Neural crest cell (in vitro differentiated cells): ENCODE measurements at regions not wholly inside any gene's neighbourhood (a gene's known extent, or its start where the extent isn't known, plus 50 kb on each side); places are given as distances from the start of the nearest gene placed in this dataset.

Experiments
- DNase-seq: peaks from one replicate; pipeline ENCODE4 v3.0.0; 2021; ENCODE audit warnings: low read depth, mixed read lengths, low spot score
- H3K27ac Mint-ChIP-seq: one replicate; pipeline ENCODE4 v1.8.0; 2021; ENCODE audit warnings: mild to moderate bottlenecking, mixed read lengths; ENCODE audit not compliant: unreplicated experiment
- H3K27me3 Mint-ChIP-seq: 2 replicates; pipeline ENCODE4 v1.8.0; 2021; ENCODE audit warnings: low read depth, mild to moderate bottlenecking, mixed read lengths
- H3K36me3 Mint-ChIP-seq: 2 replicates; pipeline ENCODE4 v1.8.0; 2021; ENCODE audit warnings: low read depth, mild to moderate bottlenecking, mixed read lengths
- H3K4me1 Mint-ChIP-seq: 2 replicates; pipeline ENCODE4 v1.8.0; 2021; ENCODE audit warnings: mixed read lengths
- H3K4me3 Mint-ChIP-seq: one replicate; pipeline ENCODE4 v1.8.0; 2021; ENCODE audit warnings: mild to moderate bottlenecking, mixed read lengths
- H3K9me3 Mint-ChIP-seq: 2 replicates; pipeline ENCODE4 v1.8.0; 2021; ENCODE audit warnings: mixed read lengths
- TF ChIP-seq, protein P1 (sequence below): fragments of 200-600 bp; sonication (generic); conservative IDR thresholded peaks from 2 replicates; pipeline ENCODE4 v1.5.0; 2021; ENCODE audit warnings: antibody characterized with exemption, mild to moderate bottlenecking

DNA sequence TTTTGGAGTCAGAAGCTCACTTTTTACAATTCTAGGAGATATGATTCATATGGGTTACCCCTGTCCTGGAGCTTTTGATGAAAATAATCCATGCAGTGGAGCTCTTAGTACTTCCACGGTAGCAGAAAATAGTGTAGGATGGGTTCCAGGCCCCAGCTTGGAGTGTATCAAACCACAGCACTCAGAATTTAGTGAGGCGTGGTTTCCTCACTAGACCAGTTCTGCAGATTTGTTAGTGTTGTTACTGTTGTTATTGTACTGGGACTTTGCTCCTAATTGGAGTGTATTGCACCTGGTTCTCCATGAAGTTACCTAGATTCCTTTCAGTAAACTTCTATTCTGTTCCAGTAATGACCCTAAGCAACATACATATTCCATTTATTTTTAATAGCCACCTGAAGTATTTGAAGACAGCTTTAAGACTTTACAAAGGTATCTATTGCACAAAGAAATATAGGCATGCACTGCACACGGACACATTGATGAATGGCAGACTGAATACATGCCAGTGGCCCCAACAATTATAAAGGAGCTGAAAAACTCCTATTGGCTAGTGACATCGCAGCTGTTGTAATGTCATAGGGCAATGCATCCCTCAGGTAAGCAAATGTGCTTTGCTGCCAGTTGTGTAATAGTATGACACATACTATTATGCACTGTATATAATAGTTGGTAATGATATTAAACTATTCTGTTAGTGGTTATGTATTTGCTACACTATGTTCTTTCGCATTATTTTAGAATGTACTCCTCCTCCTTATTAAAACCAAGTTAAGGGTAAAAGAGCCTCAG lies 1058.0 kb downstream of the KCNT2 start:
- H3K27ac Mint-ChIP-seq = no peak overlapping the region
- no peak overlapping the region for H3K4me3 Mint-ChIP-seq
- H3K4me1 Mint-ChIP-seq = no peaks in the 10 kb centered on the region
- H3K9me3 Mint-ChIP-seq = no peaks in the 10 kb centered on the region
- TF ChIP-seq, protein P1, sequence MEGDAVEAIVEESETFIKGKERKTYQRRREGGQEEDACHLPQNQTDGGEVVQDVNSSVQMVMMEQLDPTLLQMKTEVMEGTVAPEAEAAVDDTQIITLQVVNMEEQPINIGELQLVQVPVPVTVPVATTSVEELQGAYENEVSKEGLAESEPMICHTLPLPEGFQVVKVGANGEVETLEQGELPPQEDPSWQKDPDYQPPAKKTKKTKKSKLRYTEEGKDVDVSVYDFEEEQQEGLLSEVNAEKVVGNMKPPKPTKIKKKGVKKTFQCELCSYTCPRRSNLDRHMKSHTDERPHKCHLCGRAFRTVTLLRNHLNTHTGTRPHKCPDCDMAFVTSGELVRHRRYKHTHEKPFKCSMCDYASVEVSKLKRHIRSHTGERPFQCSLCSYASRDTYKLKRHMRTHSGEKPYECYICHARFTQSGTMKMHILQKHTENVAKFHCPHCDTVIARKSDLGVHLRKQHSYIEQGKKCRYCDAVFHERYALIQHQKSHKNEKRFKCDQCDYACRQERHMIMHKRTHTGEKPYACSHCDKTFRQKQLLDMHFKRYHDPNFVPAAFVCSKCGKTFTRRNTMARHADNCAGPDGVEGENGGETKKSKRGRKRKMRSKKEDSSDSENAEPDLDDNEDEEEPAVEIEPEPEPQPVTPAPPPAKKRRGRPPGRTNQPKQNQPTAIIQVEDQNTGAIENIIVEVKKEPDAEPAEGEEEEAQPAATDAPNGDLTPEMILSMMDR = no peak
- no peak for DNase-seq
- no peaks in the 10 kb centered on the region for H3K36me3 Mint-ChIP-seq
- H3K27me3 Mint-ChIP-seq = no peaks in the 10 kb centered on the region

DNA sequence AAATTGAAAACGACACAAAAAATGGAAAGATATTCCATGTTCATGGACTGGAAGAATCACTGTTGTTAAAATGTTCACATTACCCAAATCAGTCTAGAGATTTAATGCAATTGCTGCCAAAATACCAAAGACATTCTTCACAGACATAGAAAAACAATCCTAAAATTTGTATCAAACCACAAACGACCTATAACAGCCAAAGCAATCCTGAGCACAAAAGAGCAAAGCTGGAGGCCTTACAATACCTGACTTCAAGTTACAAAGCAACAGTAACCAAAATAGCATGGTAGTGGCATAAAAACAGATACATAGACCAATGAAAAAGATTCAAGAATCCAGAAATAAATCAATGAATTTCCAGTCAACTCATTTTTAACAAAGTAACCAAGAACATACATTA lies 1077.3 kb downstream of the KCNT2 start:
- Mint-ChIP-seq H3K27ac (no peak overlapping the region), H3K36me3 (no peaks in the 10 kb centered on the region), H3K4me3 (no peak overlapping the region), H3K27me3 (no peaks in the 10 kb centered on the region), H3K4me1 (no peaks in the 10 kb centered on the region), H3K9me3 (no peaks in the 10 kb centered on the region)
- TF ChIP-seq, protein P1 = no peak
- DNase-seq = no peak

DNA sequence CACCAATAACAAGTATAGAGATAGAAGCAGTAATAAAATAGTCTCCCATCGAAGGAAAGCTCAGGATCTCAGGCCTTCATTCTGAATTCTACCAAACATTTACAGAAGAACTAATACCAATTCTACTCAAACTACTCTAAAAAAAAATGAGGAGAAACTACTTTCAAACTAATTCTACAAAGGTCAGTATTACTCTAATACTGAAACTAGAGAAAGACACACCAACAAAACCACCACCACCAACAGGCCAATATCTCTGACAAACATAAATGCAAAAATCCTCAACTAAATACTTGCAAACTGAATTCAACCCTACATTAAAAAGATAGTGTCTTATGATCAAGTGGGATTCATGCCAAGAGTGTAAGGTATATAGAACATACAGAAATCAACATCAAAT lies 1078.4 kb downstream of the KCNT2 start:
- no peaks in the 10 kb centered on the region for H3K9me3 Mint-ChIP-seq
- no peaks in the 10 kb centered on the region for H3K4me1 Mint-ChIP-seq
- no peak overlapping the region for H3K27ac Mint-ChIP-seq
- H3K36me3 Mint-ChIP-seq = no peaks in the 10 kb centered on the region
- no peak for DNase-seq
- H3K4me3 Mint-ChIP-seq = no peak overlapping the region
- TF ChIP-seq, protein P1 = no peak
- H3K27me3 Mint-ChIP-seq = no peaks in the 10 kb centered on the region

DNA sequence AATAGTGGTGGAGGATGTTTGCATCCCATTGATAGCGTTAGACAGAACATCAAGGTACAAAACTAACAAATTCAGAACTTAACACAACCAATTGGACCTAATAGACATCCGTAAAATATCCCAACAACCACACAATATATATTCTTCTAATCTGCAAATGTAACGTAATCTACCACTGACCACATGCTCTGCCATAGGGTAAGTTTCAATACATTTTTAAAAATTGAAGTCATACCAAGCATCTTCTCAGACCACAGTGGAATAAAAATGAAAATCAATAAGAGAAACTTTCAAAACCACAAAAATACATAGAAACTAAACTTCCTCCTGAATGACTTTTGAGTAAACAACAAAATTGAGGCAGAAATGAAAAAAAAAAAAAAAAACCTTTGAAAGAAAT lies 1087.5 kb downstream of the KCNT2 start:
- H3K4me3 Mint-ChIP-seq = no peak overlapping the region
- TF ChIP-seq, protein P1 = no peak
- no peaks in the 10 kb centered on the region for H3K27me3 Mint-ChIP-seq
- no peak overlapping the region for H3K27ac Mint-ChIP-seq
- H3K4me1 Mint-ChIP-seq = peaks cover 6% of the 10 kb centered on the region
- H3K36me3 Mint-ChIP-seq = no peaks in the 10 kb centered on the region
- no peak for DNase-seq
- H3K9me3 Mint-ChIP-seq = peaks cover 3% of the 10 kb centered on the region

DNA sequence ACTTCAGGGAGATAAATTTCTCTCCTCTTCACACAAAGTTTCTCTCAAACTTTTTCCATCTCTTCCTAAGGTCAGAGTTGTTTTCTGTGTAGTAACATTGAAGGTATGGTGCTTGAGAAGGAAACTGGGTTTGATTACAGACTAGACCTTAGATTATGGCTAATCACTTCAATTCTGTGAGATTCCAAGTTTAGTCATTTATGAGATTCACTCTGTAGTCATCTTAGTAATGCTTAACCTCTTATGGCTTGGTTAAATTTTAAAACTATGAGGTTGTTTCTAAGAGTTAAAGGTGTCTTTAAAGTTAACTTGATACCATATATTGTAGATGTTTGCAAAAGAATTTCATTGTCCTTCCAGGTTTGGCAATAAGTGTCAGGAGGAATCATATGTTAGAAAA lies 1092.2 kb downstream of the KCNT2 start:
- H3K4me1 Mint-ChIP-seq = peaks cover 6% of the 10 kb centered on the region
- no peak overlapping the region for H3K4me3 Mint-ChIP-seq
- TF ChIP-seq, protein P1 = no peak
- peaks cover 3% of the 10 kb centered on the region for H3K9me3 Mint-ChIP-seq
- no peaks in the 10 kb centered on the region for H3K27me3 Mint-ChIP-seq
- no peaks in the 10 kb centered on the region for H3K36me3 Mint-ChIP-seq
- no peak for DNase-seq
- H3K27ac Mint-ChIP-seq = no peak overlapping the region
